Suprapubic skin (tissue), 4 donors: ENCODE measurements at regions not wholly inside any gene's neighbourhood (a gene's known extent, or its start where the extent isn't known, plus 50 kb on each side); places are given as distances from the start of the nearest gene placed in this dataset.

Experiments
- DNase-seq, 2 donors: peaks; one replicate each; pipeline ENCODE4 v3.0.0-alpha.2; 2019; ENCODE audit warnings: low spot score in 2 of 2
- H3K27ac ChIP-seq: fragments of 200-600 bp; sonication (generic); one replicate; pipeline ENCODE4 v1.5.1; 2019
- H3K27me3 ChIP-seq: fragments of 200-600 bp; sonication (generic); one replicate; pipeline ENCODE4 v1.5.1; 2019
- H3K36me3 ChIP-seq: fragments of 200-600 bp; sonication (generic); one replicate; pipeline ENCODE4 v1.5.1; 2019
- H3K4me1 ChIP-seq: fragments of 200-600 bp; sonication (generic); one replicate; pipeline ENCODE4 v1.5.1; 2019
- H3K4me3 ChIP-seq: fragments of 200-600 bp; sonication (generic); one replicate; pipeline ENCODE4 v1.5.1; 2019; ENCODE audit warnings: mild to moderate bottlenecking
- H3K9me3 ChIP-seq: fragments of 200-600 bp; sonication (generic); one replicate; pipeline ENCODE4 v1.5.1; 2019
- CTCF ChIP-seq, 2 donors: fragments of 200-600 bp in 1 of 2; fragments of 450-650 bp in 1 of 2; sonication (generic) in 1 of 2; IDR thresholded peaks; one replicate each; pipeline ENCODE4 v1.5.1; 2016 to 2019; ENCODE audit warnings: antibody characterized with exemption in 2 of 2, mild to moderate bottlenecking in 1 of 2, moderate library complexity in 1 of 2
- EP300 ChIP-seq: sonication (generic); formaldehyde crosslinking; IDR thresholded peaks from one replicate; pipeline ENCODE4 v1.6.1; 2017; ENCODE audit warnings: antibody characterized with exemption
- POLR2A ChIP-seq, 2 donors: fragments of 450-650 bp; IDR thresholded peaks; one replicate each; pipeline ENCODE4 v1.6.1; 2017; ENCODE audit warnings: antibody characterized with exemption in 2 of 2, mild to moderate bottlenecking in 2 of 2, moderate library complexity in 2 of 2
- POLR2AphosphoS5 ChIP-seq, 3 donors: sonication (generic); formaldehyde crosslinking; IDR thresholded peaks; one replicate each; pipeline ENCODE4 v1.6.1; 2017; ENCODE audit warnings: antibody characterized with exemption in 3 of 3
- WGBS: methylation state at CpG from one replicate; pipeline ENCODE4 v1.1.5; 2018; 5-methylcytosine and 5-hydroxymethylcytosine counted together

GRCh38 chr6:168719901-168720300 is 278.9 kb downstream of the SMOC2 start:
- Histone ChIP-seq H3K4me3 (no peak overlapping the region), H3K9me3 (no peaks in the 10 kb centered on the region), H3K4me1 (no peaks in the 10 kb centered on the region), H3K36me3 (no peaks in the 10 kb centered on the region), H3K27ac (no peak overlapping the region), H3K27me3 (peaks cover 6% of the 10 kb centered on the region)
- WGBS, result 85% methylated on average over 5 of the region's 5 CpGs
- DNase-seq, result no peak
- no peak for TF ChIP-seq EP300
- no peak for TF ChIP-seq POLR2AphosphoS5 (IDR thresholded peaks at IDR 0.05)
- no peak for TF ChIP-seq CTCF (IDR thresholded peaks at IDR 0.05)
- TF ChIP-seq POLR2A (IDR thresholded peaks at IDR 0.05), result no peak

- Histone ChIP-seq H3K4me3 (no peak overlapping the region), H3K9me3 (no peaks in the 10 kb centered on the region), H3K27ac (no peak overlapping the region), H3K4me1 (no peaks in the 10 kb centered on the region), H3K36me3 (no peaks in the 10 kb centered on the region), H3K27me3 (peaks cover 6% of the 10 kb centered on the region)
- WGBS, result 88% methylated on average over 3 of the region's 14 CpGs
- TF ChIP-seq EP300 (no peak), POLR2AphosphoS5 (IDR thresholded peaks at IDR 0.05) (no peak), POLR2A (IDR thresholded peaks at IDR 0.05) (no peak), CTCF (IDR thresholded peaks at IDR 0.05) (no peak)
- no peak for DNase-seq
These were observed 278.0 kb downstream of the SMOC2 start for GRCh38 chr6:168718821-168719475.
